GM19023 (cell line): ENCODE measurements at regions not wholly inside any gene's neighbourhood (a gene's known extent, or its start where the extent isn't known, plus 50 kb on each side); places are given as distances from the start of the nearest gene placed in this dataset.

Experiments used
- ATAC-seq: cut with Tn5 transposase; IDR thresholded peaks from one replicate; pipeline ENCODE4 v1.9.1; 2021; ENCODE audit warnings: mild to moderate bottlenecking, moderate library complexity; ENCODE audit not compliant: unreplicated experiment

GRCh38 chr1:37267111-37267835 lies 207.1 kb upstream of the ZC3H12A start:
- ATAC-seq: no peak

- ATAC-seq: no peak
Observed at GRCh38 chr1:37270639-37271038, 203.7 kb upstream of the ZC3H12A start.

- no peak for ATAC-seq
Observed at GRCh38 chr1:37272626-37273025, 201.8 kb upstream of the ZC3H12A start.

DNA sequence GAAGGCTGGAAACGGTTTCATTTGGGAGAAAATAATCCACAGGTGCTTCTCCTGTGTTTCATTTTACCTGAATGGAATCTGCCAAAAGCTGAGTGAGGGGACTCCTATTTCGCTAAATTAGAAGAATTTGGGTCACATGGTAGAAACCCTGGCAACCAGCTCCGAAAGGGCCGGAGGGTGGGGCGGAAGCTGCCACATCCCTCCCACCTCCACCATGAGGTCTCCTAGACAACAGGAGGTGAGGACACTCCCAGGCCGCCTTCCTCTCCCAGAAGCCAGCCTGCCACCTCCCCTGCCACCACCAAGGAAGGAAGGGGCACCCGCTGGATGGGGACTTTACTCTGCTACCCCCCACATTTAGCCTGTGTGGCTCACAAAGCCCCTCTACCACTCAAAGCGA lies 199.9 kb upstream of the ZC3H12A start:
- ATAC-seq: no peak

GRCh38 chr1:37274938-37275631 lies 199.3 kb upstream of the ZC3H12A start:
- no peak for ATAC-seq

DNA sequence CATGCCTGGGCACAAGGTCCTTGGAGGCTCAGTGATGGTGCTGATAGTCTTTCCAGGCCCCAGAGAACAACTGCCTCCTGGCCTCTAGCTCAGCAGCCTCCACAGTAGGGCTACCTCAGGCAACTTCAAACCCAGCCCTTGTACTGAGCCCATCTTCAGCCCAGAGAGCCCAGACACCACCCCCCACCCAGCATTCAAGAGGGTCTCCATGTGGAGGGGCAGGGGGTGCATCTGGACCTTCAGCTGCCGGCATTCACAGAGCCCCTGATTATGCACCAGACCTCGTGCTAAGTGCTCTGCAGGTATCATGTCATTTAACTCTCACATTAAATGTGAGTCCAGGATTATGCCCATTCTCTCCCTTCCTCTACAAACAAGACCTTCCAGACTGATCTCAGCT lies 197.0 kb upstream of the ZC3H12A start:
- ATAC-seq: no peak

DNA sequence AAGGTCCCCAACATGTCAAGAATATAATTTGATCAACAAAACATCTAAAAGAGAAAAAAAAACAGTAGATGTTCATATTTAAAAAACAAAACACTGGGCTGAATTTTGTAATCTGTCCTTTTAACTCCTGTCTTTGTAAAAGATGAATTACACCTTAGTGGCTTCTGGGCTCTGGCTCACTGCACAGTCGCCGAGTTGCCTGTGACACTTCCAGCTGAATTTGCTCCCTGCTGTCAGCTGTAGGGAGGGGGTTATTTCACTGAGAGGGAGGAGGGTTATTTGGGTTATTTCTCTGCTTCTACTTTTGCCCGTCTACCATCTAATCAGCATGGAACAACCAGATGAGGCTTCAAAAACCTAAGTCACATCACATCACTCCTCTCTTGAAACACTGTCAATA lies 193.0 kb upstream of the ZC3H12A start:
- ATAC-seq: no peak

- ATAC-seq: no peak
Observed at GRCh38 chr1:37282764-37283163, 191.6 kb upstream of the ZC3H12A start.

GRCh38 chr1:37284053-37284452 lies 190.3 kb upstream of the ZC3H12A start:
- ATAC-seq: no peak

DNA sequence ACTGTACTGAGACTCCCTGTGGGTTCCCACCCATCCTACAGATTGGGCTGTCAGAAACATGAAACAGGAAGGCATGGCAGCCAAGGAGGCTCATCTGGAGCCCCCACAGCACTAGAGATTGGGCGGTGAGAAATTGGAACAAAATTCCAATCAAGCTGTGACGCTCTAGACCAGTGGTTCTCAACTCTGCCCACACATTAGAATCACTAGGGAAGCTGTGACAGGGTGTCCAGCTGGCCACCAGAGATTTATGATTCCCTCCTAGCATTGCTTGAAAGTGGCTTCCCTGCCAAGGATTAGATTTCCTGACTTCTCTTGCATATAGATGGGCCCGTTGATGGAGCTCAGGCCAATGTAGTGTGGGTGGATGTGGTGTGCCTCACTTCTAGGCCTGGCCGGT lies 187.5 kb upstream of the ZC3H12A start:
- ATAC-seq: no peak

DNA sequence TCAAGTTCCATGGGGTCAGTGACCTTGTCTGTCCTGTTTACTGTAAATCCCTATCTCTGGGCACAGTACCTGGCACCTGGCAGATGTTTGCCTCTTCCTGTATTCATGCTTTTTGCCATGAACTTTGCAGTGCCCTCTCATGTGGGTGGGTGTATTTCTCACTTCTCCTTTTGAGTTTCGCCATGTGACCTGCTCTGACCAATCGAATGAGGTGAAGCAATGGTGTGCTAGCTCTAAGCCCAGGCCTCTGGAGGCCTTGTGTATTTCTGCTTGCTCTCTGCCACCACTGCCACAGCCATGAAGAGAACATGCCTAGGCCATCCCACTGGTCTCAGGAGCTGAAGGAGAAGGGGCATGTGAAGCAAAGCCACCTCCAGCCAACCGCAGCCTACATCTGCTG lies 185.5 kb upstream of the ZC3H12A start:
- ATAC-seq: peak; percentile 96

GRCh38 chr1:37290718-37291117 lies 183.7 kb upstream of the ZC3H12A start:
- ATAC-seq: no peak

DNA sequence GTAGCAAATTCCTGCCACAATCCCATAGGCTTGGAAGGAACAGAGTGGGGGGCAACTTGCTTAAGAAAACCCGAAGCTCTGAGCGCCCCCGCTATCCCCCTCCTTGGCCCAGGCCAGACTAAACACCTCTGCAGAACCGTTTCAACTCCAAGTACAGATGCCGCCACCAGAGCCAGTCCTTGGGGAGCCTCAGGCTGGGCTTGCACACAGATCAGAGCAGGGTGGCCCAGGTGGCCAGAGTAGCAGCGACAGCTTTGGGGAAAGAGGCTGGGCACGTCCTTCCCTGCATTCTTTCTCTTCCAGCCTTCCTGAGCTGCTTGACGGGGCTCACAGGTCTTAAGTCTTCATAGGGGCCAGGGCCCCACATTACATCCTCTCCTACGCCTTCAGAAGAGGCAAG lies 181.6 kb upstream of the ZC3H12A start:
- no peak for ATAC-seq

GRCh38 chr1:37294096-37294495 lies 180.3 kb upstream of the ZC3H12A start:
- no peak for ATAC-seq

- ATAC-seq: no peak
Observed at GRCh38 chr1:37294529-37294928, 179.9 kb upstream of the ZC3H12A start.

DNA sequence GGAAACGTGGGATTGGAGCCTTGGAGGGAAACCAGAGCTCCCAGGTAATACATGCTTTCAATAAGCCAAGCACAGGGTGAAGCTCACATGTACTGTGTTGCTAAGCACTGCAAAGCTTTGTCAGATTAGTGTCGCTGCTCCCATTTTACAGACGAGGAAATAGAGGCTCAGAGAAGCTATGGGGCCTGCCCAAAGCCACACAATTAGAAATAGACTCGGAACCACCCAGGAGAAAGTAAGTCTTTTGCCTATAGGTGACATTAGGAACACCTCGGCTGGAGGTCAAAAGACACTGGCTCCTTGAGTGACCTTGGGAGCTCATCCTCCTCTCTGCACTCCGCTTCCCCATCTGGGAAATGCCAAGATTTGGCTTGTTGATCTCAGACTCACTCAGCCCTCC lies 175.6 kb upstream of the ZC3H12A start:
- ATAC-seq: no peak

DNA sequence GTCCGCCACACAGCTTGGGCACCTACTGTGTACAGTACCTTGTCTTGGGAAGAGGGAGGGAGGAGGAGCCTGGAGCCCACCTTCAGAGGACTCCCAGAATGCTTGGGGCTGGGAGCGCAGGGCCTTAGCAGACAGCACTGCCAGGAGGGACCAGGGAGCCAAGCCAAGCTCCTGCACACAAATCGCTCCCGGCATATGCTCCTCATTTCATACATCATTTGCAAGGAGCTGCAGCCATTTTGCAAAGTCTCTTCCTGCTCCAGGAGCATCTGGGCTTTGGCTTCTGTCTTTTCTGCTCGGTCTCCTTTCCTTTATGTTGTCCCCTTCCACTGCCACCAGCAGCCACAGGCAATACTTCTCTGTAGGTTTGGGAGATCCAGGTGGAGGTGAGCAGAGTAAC lies 175.2 kb upstream of the ZC3H12A start:
- ATAC-seq: no peak

DNA sequence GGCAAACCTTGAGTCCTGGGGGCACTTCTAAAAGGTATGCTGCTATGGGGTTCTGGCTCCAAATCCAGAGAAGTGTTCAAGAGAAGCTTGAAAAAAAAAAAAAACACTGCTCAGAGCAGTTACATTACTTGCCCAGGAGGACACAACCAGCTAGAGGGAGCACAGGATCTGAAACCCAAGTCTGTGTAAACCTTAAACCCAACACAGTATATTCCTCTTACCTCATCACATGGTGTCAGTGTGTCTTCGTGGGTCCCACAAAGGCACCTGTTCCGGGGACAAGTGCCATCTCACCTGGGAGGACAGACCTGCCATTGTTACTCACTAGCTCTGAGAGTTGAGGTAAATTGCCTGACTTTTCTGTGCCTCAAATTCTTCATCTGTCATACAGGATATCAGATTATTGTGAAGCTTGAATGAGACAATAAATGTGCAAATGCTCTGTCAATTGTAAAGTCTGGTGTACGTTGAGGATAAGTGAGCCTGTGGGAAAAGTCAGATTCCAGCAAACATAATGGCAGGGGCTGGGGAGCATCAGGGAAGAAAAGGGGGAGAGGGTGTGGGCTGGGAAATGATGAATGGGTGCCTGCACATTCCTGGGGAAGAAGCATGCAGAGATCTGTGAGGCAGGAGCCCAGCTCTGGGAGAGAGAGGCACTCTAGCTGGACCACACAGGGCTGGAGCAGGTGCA lies 170.4 kb upstream of the ZC3H12A start:
- ATAC-seq: no peak

DNA sequence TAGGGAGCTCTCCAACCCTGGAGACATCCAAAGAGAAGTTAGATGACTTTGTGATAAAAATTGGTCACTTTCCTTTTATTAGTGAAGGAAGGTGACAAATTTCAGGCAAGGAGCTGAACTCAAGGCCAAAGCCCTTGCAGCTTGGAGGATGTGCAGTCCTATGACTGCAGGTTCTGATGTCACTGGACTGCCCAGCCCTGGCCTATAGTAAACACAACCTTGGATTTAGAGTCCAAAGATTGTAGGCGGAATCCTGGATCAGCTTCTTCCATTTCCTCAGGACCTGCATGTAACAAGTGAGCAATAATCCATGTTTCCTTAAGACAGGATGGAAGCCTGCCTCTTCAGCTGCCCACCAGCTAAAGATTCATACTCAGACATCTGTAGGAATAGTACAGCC lies 169.3 kb upstream of the ZC3H12A start:
- ATAC-seq: no peak

DNA sequence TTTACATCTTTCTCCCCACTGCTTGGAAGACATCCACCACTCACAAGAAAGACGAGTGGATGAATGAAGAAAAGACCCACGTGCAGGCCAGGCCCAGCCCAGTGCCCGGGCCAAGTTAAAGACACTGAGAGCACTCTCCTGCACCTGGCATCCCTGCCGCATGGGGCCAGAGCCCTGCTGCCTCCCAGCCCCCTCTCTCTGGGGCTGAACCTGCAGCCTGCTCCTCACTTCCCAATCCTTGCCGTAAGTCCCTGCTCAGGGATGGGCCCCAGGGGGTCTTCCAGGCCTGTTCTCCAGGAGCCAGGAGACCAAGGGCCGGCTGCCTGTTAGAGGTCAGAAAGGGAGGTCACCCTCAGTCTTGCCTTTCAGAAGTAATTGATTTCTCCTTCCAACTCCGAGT lies 168.5 kb upstream of the ZC3H12A start:
- no peak for ATAC-seq

GRCh38 chr1:37306461-37306860 lies 167.9 kb upstream of the ZC3H12A start:
- ATAC-seq: no peak

GRCh38 chr1:37306871-37307270 lies 167.5 kb upstream of the ZC3H12A start:
- ATAC-seq: no peak
